Cerebellar nuclear complex (tissue), 1 donor: ENCODE measurements at regions not wholly inside any gene's neighbourhood (a gene's known extent, or its start where the extent isn't known, plus 50 kb on each side); places are given as distances from the start of the nearest gene placed in this dataset.
A peak's percentile ranks its signal among the peaks of the same experiment; 100 is the strongest.

Source experiments
- DNase-seq, 2 experiments: peaks; one replicate each; lab custom pipeline; 2025; lab: John Stamatoyannopoulos, UW

- no peak for DNase-seq
These were observed 111.6 kb upstream of the SPACA1 start for GRCh38 chr6:87936065-87936464.

- DNase-seq = no peak
These were observed 112.4 kb upstream of the SPACA1 start for GRCh38 chr6:87935196-87935595.

- no peak for DNase-seq
These were observed 115.3 kb upstream of the SPACA1 start for GRCh38 chr6:87932361-87932760.

- DNase-seq = peak; percentile 20 to 81
These were observed 117.8 kb upstream of the SPACA1 start for GRCh38 chr6:87929843-87930288.

GRCh38 chr6:87926687-87927086, 121.0 kb upstream of the SPACA1 start:
- DNase-seq = no peak

GRCh38 chr6:87926072-87926471, 121.6 kb upstream of the SPACA1 start:
- no peak for DNase-seq

GRCh38 chr6:87925373-87926060, 122.1 kb upstream of the SPACA1 start:
- peak; percentile 20 to 69 for DNase-seq

- no peak for DNase-seq
These were observed 124.1 kb upstream of the SPACA1 start for GRCh38 chr6:87923389-87924050.

- DNase-seq = no peak
These were observed 124.7 kb upstream of the SPACA1 start for GRCh38 chr6:87922947-87923330.

GRCh38 chr6:87922196-87922946, 125.3 kb upstream of the SPACA1 start:
- DNase-seq = no peak

- no peak for DNase-seq
These were observed 126.6 kb upstream of the SPACA1 start for GRCh38 chr6:87921034-87921433.

GRCh38 chr6:87920245-87920644, 127.4 kb upstream of the SPACA1 start:
- no peak for DNase-seq

- DNase-seq = no peak
These were observed 128.2 kb upstream of the SPACA1 start for GRCh38 chr6:87919416-87919815.

GRCh38 chr6:87919001-87919400, 128.6 kb upstream of the SPACA1 start:
- no peak for DNase-seq

- no peak for DNase-seq
These were observed 129.1 kb upstream of the SPACA1 start for GRCh38 chr6:87918461-87918941.

- no peak for DNase-seq
These were observed 129.8 kb upstream of the SPACA1 start for GRCh38 chr6:87917886-87918285.

GRCh38 chr6:87916446-87916845, 131.2 kb upstream of the SPACA1 start:
- DNase-seq = no peak

GRCh38 chr6:87914637-87915395, 132.8 kb upstream of the SPACA1 start:
- no peak for DNase-seq

GRCh38 chr6:87913974-87914373, 133.7 kb upstream of the SPACA1 start:
- no peak for DNase-seq

- no peak for DNase-seq
These were observed 135.5 kb upstream of the SPACA1 start for GRCh38 chr6:87912102-87912501.

- DNase-seq = no peak
These were observed 137.8 kb upstream of the SPACA1 start for GRCh38 chr6:87909849-87910248.
